SW480 (cell line): ENCODE measurements at regions not wholly inside any gene's neighbourhood (a gene's known extent, or its start where the extent isn't known, plus 50 kb on each side); places are given as distances from the start of the nearest gene placed in this dataset.
"Not testable (repeated sequence)": the region's sequence is repeated elsewhere in the genome, so short reads cannot be mapped to it uniquely, and the experiment has no call there.

ENCODE experiments used
- DNase-seq: peaks from one replicate; pipeline ENCODE4 v3.0.0-alpha.2; 2016; ENCODE audit warnings: low spot score

DNA sequence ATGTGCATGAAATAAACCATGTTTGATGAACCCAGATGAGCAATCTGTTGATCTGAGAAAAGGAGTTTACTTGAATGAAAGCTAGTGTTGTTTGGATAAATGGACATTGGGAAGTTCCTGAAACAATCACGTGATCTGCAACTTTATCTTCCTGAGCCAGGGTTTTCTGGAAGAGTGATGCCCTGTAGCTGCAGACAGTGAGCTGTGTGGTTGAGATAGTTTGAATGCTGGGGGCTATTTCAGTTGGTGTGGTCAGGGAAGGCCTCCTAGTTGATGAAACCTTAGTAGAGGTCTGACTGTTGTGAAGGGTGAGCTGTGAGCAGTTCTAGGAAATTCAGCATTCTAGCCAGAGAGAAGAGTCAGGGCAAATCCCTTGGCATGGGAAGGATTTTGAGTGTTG is 643.7 kb downstream of the UTRN start:
- no peak for DNase-seq

DNA sequence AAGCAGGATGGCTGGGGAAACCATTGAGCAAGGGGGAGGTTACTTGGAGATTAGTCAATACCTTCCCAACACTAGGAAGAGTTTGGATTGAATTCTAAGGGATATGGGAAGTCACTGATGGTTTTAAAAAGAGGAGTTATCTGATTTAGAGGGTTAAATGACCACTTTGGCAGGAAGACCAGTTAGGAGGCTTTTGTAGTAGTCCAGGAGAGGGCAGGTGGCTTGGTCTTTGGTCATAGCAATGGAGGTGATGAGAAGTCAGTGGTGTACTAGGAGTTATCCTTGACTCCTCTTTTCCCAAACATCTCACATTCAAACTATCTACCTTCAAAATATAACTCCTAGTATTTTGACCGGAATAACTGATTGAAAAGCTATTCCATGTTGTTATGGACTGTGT is 644.1 kb downstream of the UTRN start:
- DNase-seq = no peak

DNA sequence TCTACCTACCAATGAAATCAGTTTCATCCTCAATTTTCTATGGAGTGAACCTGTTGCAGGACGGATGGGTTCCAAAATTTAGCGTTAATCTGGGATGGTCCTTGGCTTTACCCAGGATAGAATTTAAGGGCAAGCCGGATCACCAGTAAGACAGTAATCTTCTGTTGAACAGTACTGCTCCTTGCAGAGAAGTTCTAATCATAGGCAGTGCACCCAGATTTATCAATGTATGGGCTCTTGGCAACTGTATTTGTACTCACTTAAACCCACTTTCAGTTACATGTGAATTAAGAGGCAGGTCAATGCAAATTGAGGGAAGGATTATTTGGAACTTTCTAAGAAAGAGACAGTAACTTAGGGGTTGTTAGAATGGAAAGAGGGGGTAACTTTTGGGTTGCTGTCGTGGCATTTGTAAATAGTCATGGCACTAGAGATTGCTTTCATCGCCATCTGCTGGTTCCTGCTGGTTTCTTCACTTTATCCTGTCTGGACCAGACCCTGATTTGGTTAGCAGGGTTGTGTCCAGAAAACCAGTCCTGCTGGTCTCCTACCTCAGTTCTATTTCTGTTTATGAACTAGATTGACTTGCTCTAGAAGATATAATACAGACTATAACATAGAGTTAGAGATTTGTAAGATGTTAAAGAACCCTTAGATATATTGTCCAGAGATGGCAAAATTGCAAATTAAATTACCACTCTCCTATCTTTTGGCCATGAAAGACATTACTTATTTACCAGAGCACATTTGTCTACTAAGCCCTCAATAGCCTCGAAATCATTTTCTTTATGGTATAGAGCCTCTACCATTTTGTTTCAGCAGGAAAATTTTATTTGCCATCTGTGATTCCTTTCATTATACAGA is 646.3 kb downstream of the UTRN start:
- DNase-seq = peak; percentile 24

DNA sequence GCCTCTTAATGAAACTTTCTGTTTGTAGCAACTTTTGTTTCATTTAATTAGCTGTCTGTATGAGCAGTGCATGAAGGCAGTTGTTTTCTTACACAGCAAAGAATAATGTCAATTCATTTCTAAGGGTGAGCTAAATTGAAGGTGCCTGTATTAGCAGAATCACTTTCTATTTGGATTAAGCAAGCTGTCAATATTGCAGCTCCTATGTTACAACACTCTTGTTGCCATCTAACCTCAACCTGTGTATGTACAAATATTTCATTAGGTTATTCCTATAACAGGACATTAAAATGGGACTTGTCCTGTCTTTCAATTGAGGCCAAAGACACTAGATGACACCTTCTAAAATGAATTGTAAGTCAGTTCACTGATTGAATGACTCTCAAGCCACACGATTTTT is 647.5 kb downstream of the UTRN start:
- DNase-seq = no peak

DNA sequence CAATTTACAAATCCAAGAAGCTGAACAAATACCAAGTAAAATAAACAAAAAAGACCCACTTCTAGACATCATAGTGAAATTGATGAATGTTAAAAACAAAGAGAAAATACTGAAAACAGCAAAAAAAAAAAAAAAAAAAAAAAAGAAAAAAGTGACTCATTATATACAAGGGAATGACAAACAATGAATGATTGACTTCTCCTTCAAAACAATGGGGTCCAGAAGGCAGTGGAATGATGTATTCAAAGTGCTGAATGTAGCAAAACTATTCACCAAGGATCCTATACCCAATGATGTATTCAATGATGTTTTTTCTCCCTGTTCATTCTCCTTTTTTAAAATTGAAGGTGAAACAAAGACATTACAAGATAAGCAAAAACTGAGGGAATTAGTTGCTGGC is 650.0 kb downstream of the UTRN start:
- DNase-seq = no peak

DNA sequence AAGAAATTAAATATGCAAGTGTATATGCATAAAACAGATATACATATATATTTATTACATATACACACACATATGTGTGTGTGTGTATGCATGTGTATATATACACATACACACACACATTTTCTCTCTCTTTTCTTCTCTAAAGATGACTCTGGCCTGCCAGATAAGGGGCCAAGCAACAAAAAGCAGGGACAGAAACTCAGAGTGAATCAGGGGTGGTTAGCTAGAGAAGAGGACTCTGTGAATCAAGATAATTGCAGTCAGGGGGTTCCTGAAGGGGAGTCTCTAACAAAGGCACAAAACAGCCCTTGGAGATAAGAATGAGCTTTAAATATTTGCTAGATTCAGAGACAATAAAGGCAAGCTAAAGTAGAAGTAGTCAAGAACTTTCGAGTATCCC is 650.5 kb downstream of the UTRN start:
- DNase-seq = no peak

DNA sequence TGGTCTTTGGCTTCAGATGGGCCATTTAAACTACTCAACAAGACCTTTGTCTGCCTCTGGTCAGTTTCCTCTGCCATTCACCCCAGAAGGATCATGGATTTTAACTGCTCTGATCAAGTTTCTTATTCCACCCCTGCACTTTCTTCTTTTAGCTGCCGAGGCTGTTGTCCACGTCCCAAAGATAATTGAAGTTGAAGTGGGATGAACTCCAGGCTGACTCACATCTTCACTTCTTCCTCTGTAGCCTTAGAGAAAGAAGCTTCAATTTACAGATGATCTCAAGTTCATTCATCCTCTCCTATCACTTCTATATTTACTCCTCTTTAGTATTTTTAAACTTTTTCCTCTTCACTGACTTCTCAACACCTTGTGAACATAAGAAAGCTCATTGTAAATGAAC is 651.6 kb downstream of the UTRN start:
- DNase-seq = no peak

DNA sequence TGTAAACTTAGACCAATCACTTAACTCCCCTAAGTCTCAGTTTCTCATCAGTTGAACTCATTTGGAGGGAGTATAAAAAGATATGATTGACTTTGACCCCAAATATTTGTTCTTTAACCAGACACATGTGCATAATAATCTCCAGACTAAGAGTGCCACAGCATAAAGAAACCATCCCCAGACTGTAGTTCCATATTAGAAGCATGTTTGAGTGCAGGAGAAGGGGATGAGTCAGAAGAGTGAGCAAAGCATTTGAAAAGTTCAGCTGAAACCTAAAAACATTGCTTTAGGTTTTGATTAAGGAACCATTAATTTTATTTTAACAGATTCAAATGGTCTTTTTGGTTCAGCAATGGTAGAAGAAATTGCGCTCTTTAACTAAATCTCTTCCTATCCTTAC is 654.8 kb downstream of the UTRN start:
- no peak for DNase-seq

DNA sequence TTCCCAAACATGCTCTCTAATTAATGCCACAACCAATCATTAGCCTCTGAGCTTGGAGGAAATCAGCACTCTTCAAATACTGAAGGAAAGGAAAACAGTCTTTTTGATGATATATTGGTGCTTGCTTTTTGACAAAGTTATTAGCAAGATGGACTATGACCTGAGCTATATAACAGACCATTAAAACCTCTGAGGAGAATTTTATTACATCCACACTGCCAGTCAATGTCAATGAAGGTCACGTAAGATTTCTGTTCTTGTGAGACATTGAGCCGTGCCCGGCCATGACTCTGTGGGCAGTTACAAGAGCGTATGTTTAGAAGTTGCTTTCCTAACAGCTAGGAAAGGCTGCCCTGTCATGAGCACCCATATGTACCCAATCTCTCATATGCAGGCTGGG is 659.0 kb downstream of the UTRN start:
- no peak for DNase-seq

DNA sequence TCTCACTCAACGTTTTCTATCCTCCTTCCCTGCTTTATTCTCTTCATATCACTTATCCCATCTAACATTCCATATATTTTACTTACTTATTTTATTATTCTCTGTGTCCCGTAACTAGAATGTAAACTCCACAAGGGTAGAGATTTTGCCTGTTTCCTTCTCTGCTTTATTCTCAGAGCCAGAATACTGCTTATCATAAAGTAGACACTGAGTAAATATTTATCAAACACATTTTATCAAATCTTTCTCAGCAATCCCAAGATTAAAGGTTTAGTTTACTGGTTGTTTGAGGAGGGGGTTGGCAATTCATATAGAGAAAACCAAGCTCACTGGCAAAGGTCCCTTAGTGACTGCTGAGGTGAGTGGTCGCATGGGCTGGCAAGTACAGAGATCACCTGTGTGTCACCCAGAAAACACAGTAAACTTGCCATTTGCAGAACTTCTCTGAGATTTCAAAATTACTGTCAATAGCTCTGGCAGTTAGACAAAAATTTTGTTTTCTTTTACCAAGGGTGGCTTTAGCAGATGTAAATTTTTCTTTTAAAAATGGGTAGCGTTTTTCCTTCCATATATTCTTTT is 662.4 kb downstream of the UTRN start:
- no peak for DNase-seq

DNA sequence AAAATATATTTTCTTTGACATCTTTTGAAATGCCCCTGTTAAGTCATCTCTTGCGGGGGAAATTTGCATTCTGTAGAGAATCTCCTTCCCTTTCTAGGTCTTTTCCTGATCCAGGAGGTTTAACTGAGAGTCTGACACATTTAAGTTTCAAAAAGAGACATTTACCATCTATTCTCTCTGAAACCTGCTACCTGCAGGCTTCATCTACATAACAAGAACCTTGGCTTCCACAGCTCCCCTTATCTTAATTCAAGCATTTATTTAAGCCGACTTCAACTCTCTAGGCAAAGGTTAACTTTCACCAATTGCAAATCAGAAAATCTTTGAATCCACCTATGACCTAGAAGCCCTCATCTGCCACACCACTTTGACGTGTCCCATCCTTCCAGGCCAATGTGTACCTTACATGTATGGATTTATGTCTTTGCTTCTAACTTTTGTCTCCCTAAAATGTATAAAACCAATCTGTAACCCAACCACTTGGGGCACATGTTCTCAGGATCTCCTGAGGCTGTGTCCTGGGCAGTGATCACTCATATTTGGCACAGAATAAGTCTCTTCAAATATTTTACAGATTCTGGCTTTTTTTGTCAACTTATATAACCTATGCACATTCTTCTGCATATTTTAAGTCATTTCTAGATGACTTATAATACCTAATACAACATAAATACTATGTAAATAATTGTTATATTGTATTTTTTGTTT is 666.7 kb downstream of the UTRN start:
- DNase-seq = no peak

DNA sequence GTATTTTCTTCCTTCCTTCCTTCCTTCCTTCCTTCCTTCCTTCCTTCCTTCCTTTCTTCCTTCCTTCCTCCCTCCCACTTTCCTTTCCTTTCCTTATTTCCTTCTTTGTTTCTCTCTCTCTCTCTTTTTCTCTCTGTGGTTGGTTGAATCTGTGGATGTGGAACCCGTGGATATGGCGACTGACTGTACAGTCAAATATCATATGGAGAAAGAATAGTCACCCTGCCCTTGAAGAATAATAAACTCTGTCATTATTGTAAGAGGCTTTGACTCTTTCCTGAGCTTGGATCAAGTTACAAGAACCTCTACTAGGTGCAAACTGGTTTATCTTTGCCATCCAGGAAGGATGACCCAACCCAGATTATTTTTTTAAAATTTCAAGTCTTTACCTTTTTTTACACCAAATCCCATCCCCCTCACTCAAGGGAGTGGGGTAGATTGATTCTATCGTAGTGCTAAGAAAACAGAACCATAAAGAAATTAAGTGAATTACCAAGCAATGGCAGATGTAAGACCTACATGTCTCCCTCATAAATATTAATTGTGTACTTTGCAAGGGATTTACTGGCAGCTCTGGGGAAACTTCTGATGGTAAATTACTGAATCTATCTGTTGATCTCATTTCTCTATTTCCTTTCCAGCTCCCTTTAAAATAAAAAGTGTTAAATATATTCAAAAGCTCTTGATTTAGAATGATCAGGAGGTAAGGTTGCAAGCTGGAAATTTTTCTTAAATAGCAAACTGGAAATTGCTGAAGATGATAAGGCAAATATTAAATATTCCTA is 667.5 kb downstream of the UTRN start:
- no peak for DNase-seq

DNA sequence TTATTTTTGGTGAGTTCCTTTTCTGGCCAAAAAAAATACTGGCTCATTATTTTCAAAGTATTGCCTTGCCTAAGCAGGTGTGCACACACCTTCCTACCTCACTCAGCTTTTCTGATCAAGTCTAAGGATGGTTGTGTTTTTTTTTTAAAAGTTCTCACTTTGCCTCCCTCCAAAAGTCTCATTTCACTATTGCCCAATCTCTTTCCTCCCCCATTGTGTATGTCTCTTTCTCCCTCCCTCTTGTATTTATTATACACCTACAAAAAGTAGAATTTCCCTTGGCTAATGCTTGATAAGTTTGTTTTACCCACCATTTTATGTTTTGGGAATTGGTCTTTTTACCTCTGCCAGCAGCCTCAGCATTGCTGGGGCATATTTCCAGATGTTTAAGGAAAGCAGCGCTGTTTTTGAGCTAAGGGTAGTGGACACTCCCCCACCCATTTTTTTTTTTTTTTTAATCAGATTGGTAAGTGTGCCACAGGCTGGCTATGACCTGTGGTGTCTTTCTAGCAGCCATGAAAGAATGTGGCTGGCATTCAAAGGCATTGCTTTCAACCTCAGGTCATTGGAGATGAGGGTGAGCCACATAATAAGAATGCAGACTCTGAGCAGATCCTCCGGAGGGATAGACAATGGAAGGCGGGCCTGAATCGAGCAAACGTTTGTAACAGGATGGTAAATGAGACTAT is 668.6 kb downstream of the UTRN start:
- DNase-seq = peak; percentile 46

DNA sequence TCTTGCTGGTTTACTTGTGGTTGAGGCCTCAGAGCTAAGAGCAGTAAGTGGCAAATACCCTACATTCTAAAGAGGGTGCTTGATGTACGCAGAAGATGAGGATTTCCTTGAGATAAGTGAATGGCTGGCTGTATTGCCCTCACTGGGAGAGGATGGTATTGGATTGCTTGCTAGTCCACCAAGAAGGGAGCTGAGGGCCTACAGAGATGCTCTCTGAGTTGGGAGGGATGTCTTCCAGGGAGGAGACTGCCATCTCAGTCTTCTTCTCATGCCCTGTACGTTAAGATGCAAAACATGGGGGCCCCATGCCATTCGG is 669.1 kb downstream of the UTRN start:
- DNase-seq = no peak

DNA sequence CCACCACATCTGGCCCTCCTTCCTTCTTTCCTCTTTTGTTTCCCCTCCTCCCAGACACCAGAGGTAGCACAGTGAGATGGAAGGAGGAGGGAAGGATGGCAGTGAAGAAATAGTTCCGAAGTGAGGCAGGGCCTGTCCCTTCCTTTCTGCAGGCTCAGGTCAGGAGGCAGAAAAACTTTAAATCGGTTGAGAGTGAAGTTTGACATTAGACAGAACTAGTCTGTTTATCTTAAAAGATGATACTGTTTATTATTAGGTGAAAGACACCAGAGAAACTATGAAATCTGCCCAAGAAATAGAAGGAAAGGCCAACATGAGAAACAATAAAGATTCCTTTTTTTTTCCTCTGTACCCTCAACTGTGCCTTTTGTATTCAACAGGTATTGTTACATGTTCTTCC is 670.3 kb downstream of the UTRN start:
- no peak for DNase-seq

DNA sequence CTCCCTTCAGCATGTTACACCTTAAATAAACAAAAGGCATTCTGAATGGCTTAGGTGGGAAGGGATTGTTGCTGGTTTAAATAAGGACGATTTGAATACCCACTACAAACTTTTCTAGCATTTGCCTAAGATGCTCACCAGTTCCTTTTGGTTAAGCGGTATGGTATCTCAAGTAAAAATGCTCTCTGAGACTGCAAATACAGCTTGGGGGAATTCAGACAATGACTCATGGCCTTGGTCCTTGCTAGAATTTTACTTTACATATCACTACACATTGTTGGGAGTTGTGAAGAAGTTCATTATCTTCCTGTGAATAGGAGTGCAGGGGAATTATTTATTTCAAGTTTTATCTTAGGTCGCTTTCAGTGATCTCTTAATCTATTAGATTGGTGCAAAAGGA is 670.7 kb downstream of the UTRN start:
- no peak for DNase-seq

DNA sequence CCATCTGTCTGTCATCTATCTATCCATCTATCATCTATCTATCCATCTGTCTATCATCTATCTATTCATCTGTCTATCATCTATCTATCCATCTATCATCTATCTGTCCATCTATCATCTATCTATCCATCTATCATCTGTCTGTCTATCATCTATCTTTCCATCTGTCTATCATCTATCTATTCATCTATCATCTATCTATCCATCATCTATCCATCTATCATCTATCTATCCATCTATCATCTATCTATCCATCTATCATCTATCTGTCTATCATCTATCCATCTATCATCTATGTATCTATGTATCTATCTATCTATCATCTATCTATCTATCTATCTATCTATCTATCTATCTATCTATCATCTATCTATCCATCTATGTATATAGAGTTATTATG is 671.6 kb downstream of the UTRN start:
- not testable (repeated sequence) for DNase-seq

DNA sequence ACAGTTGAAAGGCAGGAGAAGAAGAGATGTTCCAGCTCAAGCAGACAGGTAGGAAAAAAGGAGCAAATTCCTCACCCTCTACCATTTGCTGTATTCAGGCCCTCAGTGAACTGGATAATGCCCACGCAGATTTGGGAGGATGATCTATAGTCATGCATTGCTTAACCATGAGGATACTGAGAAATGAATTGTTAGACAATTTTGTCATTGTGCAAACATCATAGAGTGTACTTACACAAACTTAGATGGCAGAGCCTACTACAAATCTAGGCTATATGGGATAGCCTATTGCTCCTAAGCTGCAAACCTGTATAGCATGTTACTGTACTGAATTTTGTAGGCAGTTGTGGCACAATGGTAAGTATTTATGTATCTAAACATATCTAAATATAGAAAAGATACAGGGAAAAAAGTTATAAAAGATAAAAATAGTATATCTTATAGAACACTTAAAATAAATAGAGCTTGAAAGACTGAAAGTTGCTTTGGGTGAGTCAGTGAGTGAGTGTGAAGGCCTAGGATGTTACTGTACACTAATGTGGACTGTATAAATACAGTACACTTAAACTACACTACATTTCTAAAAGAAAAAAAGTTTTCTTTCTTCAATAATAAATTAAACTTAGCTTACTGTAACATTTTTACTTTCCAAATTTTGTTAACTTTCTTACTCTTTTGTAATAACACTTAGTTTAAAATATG is 672.3 kb downstream of the UTRN start:
- DNase-seq = no peak

DNA sequence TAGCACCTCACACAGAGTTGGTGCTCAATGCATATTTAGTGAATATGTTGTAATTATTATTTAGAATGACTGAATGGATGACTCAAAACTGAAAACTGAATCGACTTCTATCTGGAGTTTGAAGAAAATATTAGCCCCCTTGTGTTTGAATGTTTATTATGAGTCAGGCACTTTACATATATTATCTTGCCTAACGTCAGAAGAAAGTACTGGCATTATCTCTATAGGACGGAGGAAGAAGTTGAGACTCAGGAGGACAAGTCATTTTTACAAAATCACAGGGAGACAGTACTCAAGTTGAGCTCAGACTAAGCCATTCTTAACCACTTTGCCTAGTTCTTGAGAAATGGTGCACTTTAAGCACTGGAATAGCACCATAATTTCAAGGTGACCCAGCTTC is 684.0 kb downstream of the UTRN start:
- no peak for DNase-seq

DNA sequence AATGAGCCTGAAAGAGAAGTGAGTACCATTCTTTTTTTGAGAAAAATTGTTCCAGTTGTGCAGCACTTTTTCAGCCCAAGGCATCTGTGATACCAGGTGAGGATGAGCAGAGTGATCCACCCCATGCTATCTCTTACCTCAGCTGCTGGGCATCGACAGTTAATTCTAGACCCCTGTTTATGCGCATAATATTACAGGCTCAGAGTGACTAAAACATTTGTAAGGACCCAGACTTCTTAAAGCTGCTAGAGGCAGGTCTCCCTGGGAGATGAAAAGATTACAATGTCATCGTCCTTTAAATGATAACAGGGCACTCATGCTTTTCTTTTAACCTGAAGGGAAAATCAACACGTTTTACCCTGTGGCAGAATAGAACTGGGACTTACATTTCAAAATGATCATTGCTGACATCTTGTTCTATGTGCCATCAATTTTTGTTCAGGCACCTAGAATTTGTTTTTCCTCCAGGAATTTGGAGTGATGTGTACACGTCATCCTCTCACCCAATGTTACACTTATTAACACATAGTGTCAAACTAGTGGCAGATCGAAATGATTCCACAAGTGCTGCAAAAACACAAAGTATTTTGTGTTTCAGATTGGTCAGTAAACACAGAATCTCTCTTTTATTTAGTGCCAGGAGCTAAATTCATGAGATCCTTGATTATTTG is 684.6 kb downstream of the UTRN start:
- DNase-seq = no peak
